ENCODE measurements at regions not wholly inside any gene's neighbourhood (a gene's known extent, or its start where the extent isn't known, plus 50 kb on each side); places are given as distances from the start of the nearest gene placed in this dataset.

DNA sequence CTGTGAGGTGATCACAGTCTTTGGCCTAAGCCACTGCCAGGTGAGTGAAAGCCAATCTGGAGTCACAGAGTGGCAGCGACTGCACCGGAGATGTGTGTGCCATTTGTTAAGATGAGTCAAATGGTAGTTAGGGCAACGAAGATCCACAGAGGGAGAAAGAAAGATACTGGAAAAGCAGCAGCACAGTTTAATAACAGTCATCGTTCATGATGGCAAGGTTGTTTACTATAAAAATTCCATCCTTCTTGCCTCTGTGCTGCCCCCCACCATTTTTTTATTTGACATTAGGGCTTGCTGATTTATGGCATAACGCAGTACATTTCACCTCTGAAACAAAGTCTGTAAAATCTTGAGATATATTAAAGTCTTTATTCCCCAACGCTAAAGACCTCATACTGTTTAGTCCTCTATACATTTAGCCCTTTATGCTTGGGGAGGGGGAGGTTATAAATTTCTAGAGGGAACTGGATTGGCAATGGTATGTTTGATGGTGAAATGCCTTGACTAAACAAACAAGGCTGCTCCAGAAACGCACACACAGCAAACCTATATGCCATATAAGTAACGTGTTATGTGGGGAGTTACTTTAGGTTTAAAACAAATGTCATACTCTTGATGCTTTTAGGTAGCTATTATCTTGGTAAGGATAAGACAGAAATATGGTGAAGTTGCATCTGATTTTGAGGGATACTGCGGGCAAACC lies 55.8 kb upstream of the ABL1 start:
- H3K27me3 ChIP-seq (ENCODE audit: control insufficient read depth, insufficient read depth, low read length) = no peaks in the 10 kb centered on the region
- TF ChIP-seq CTCF (IDR thresholded peaks at IDR 0.05; ENCODE audit: insufficient read depth, low read length, severe bottlenecking) = no peak
- no peak for DNase-seq (ENCODE audit: low read depth)
- no peak for FAIRE-seq
- H3K36me3 ChIP-seq (ENCODE audit: control insufficient read depth, insufficient read depth, low read length) = no peaks in the 10 kb centered on the region
- H3K4me3 ChIP-seq (ENCODE audit: low read depth, low read length) = no peak overlapping the region

GRCh38 chr9:130780415-130780814 lies 54.6 kb upstream of the ABL1 start:
- H3K4me3 ChIP-seq (ENCODE audit: low read depth, low read length) = no peak overlapping the region
- DNase-seq (ENCODE audit: low read depth) (no peak), FAIRE-seq (no peak)
- TF ChIP-seq CTCF (IDR thresholded peaks at IDR 0.05; ENCODE audit: insufficient read depth, low read length, severe bottlenecking) = no peak
- H3K27me3 ChIP-seq (ENCODE audit: control insufficient read depth, insufficient read depth, low read length) = no peaks in the 10 kb centered on the region
- no peaks in the 10 kb centered on the region for H3K36me3 ChIP-seq (ENCODE audit: control insufficient read depth, insufficient read depth, low read length)

- DNase-seq (ENCODE audit: low read depth) (no peak), FAIRE-seq (no peak)
- Histone ChIP-seq H3K27me3 (ENCODE audit: control insufficient read depth, insufficient read depth, low read length) (no peaks in the 10 kb centered on the region), H3K36me3 (ENCODE audit: control insufficient read depth, insufficient read depth, low read length) (no peaks in the 10 kb centered on the region), H3K4me3 (ENCODE audit: low read depth, low read length) (no peak overlapping the region)
- TF ChIP-seq CTCF (IDR thresholded peaks at IDR 0.05; ENCODE audit: insufficient read depth, low read length, severe bottlenecking) = no peak
Observed at GRCh38 chr9:130780865-130781504, 54.1 kb upstream of the ABL1 start.

GRCh38 chr9:130781569-130781968 lies 53.5 kb upstream of the ABL1 start:
- H3K36me3 ChIP-seq (ENCODE audit: control insufficient read depth, insufficient read depth, low read length) = no peaks in the 10 kb centered on the region
- H3K4me3 ChIP-seq (ENCODE audit: low read depth, low read length) = no peak overlapping the region
- H3K27me3 ChIP-seq (ENCODE audit: control insufficient read depth, insufficient read depth, low read length) = no peaks in the 10 kb centered on the region
- FAIRE-seq (no peak), DNase-seq (ENCODE audit: low read depth) (no peak)
- TF ChIP-seq CTCF (IDR thresholded peaks at IDR 0.05; ENCODE audit: insufficient read depth, low read length, severe bottlenecking) = no peak

DNA sequence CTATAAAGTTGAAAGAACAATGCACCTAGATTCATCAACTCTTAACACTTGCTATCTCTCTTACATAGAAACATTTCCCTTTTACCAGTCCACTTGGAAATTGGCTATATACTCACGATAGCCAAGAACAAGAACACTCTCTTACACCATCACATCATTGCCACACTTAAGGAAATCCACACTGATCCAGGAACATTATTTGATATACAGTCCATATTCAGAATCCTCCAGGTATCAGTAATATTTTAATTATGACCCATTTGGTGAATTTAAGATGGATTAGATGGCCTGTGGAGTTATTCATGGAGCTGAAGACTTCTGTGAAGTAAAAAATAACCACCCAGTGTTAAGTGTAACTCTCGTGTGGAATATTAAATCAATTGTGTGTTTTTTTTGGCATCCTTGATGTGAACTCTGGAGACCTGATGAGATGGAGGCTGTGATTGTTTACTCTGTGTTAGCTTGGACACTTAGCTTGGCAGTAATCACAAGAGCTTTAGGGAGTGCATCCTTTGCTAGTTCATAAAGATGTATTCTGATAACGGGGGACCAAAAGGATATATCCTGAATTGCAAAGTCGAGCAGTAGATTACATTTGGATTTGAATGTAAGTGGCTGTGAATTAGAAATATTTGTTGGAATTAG lies 52.0 kb upstream of the ABL1 start:
- TF ChIP-seq CTCF (IDR thresholded peaks at IDR 0.05; ENCODE audit: insufficient read depth, low read length, severe bottlenecking) = no peak
- no peaks in the 10 kb centered on the region for H3K27me3 ChIP-seq (ENCODE audit: control insufficient read depth, insufficient read depth, low read length)
- no peak overlapping the region for H3K4me3 ChIP-seq (ENCODE audit: low read depth, low read length)
- H3K36me3 ChIP-seq (ENCODE audit: control insufficient read depth, insufficient read depth, low read length) = no peaks in the 10 kb centered on the region
- FAIRE-seq (no peak), DNase-seq (ENCODE audit: low read depth) (no peak)
